ENCODE measurements at regions not wholly inside any gene's neighbourhood (a gene's known extent, or its start where the extent isn't known, plus 50 kb on each side); places are given as distances from the start of the nearest gene placed in this dataset.

GRCh38 chr6:20280288-20280621 is 68.0 kb upstream of the MBOAT1 start:
- TF ChIP-seq CTCF (conservative IDR thresholded peaks at IDR 0.05; ENCODE audit: low read depth, low read length): no peak
- TF ChIP-seq EZH2 (IDR thresholded peaks at IDR 0.05; ENCODE audit: low read length, unreplicated experiment): no peak
